SJSA1 (cell line): ENCODE measurements at regions not wholly inside any gene's neighbourhood (a gene's known extent, or its start where the extent isn't known, plus 50 kb on each side); places are given as distances from the start of the nearest gene placed in this dataset.

Experiments used
- DNase-seq, 2 experiments: peaks; one replicate each; pipeline ENCODE4 v3.0.0-alpha.2; 2015 to 2020; ENCODE audit warnings: low spot score in 2 of 2, low read depth in 1 of 2
- H3K27ac ChIP-seq: fragments of 250-450 bp; sonication (Bioruptor Pico); 2 replicates; pipeline ENCODE4 v1.5.1; 2020; ENCODE audit warnings: mild to moderate bottlenecking, moderate library complexity
- H3K27me3 ChIP-seq: fragments of 250-450 bp; sonication (Bioruptor Pico); replicated peaks from 2 replicates; pipeline ENCODE4 v1.5.1; 2020; ENCODE audit warnings: mild to moderate bottlenecking, moderate library complexity
- H3K36me3 ChIP-seq: fragments of 250-450 bp; sonication (Bioruptor Pico); 2 replicates; pipeline ENCODE4 v1.5.1; 2020; ENCODE audit warnings: mild to moderate bottlenecking
- H3K4me1 ChIP-seq: fragments of 250-450 bp; sonication (Bioruptor Pico); replicated peaks from 2 replicates; pipeline ENCODE4 v1.6.1; 2021; ENCODE audit warnings: mild to moderate bottlenecking
- H3K4me3 ChIP-seq: fragments of 250-450 bp; sonication (Bioruptor Pico); 2 replicates; pipeline ENCODE4 v1.5.1; 2020; ENCODE audit warnings: mild to moderate bottlenecking
- H3K9me3 ChIP-seq: fragments of 250-450 bp; sonication (Bioruptor Pico); replicated peaks from 2 replicates; pipeline ENCODE4 v1.5.1; 2020; ENCODE audit warnings: mild to moderate bottlenecking

DNA sequence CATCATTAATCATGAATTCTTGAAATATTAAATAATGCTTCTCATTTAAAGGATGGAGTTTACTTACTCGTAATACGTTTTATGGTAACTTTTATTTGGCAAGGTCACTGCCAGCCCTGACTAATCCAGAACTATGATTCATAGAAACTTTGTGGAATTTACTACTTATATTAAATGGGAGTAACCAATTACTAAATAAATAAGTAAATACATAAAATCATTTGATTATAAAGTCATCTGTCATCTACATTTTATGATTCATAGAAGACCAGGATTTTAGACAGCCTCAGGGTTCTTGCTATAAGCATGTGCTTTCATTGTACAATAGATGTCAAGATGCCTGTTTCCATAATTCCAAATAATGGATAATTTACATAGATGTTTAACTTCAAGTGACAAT lies 611.1 kb downstream of the TBC1D4 start:
- Histone ChIP-seq H3K4me1 (no peaks in the 10 kb centered on the region), H3K4me3 (no peak overlapping the region), H3K27ac (no peak overlapping the region), H3K36me3 (no peaks in the 10 kb centered on the region), H3K9me3 (no peaks in the 10 kb centered on the region), H3K27me3 (no peaks in the 10 kb centered on the region)
- no peak for DNase-seq

DNA sequence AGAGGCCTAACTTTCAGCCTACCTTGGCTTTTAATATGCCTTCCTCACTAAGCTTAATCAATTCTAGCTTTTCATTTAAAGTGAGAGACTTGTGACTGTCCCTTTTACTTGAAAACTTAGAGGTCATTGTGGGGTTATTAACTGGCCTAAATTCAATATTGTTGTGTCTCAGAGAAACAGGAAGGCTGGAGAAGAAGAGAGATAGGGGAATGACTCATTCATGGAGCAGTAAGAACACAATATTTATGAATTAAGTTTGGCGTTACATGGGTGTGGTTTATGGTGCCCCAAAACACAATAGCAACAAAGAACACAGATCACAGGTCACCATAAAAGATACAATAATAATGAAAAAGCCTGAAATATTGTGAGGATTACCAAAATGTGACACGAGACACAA lies 612.1 kb downstream of the TBC1D4 start:
- DNase-seq = no peak
- no peaks in the 10 kb centered on the region for H3K9me3 ChIP-seq
- no peaks in the 10 kb centered on the region for H3K4me1 ChIP-seq
- no peaks in the 10 kb centered on the region for H3K36me3 ChIP-seq
- H3K27me3 ChIP-seq = no peaks in the 10 kb centered on the region
- H3K27ac ChIP-seq = no peak overlapping the region
- no peak overlapping the region for H3K4me3 ChIP-seq

- no peak for DNase-seq
- no peaks in the 10 kb centered on the region for H3K4me1 ChIP-seq
- H3K36me3 ChIP-seq = no peaks in the 10 kb centered on the region
- H3K27me3 ChIP-seq = no peaks in the 10 kb centered on the region
- no peaks in the 10 kb centered on the region for H3K9me3 ChIP-seq
- no peak overlapping the region for H3K27ac ChIP-seq
- no peak overlapping the region for H3K4me3 ChIP-seq
Measured at GRCh38 chr13:74868049-74868448, 613.9 kb downstream of the TBC1D4 start.

DNA sequence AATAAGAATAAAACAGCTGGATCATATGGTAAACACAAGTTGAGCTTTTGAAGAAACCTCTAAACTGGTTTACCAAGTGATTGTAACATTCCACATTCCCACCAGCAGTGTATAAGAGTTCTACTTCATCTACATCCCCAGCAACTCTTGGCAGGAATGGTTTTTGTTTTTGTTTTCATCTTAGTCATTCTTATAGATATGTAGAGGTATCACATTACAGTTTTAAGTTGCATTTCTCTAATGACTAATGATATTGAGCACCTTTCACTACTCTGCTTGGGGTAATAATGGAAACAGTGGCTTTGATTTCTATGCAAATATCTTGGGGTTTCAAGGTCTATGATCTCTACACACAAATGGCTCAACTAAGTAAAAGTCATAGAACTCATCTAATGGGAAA lies 614.5 kb downstream of the TBC1D4 start:
- no peaks in the 10 kb centered on the region for H3K27me3 ChIP-seq
- H3K4me3 ChIP-seq = no peak overlapping the region
- H3K36me3 ChIP-seq = no peaks in the 10 kb centered on the region
- DNase-seq = no peak
- no peaks in the 10 kb centered on the region for H3K4me1 ChIP-seq
- H3K9me3 ChIP-seq = no peaks in the 10 kb centered on the region
- H3K27ac ChIP-seq = no peak overlapping the region

GRCh38 chr13:74866101-74866500 lies 615.9 kb downstream of the TBC1D4 start:
- Histone ChIP-seq H3K27me3 (no peaks in the 10 kb centered on the region), H3K4me3 (no peak overlapping the region), H3K4me1 (no peaks in the 10 kb centered on the region), H3K9me3 (no peaks in the 10 kb centered on the region), H3K27ac (no peak overlapping the region), H3K36me3 (no peaks in the 10 kb centered on the region)
- no peak for DNase-seq

DNA sequence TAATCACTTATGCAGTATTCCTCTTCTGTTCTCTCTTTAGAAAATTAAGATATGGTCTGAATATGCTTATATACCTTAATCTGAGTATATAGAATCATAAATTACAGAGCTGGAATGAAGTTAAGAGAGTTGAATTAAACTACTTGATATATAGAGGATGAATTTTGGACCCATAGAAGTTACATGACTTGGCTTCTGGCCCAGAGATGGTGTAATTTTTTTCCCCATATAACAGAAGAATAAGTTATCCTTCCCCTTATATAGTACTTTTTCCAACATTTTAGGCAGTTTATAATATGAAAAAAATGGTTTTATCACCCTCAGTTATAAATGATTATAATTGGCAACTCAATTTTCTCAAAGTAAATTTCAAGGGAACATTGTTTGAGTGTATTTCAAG lies 616.3 kb downstream of the TBC1D4 start:
- H3K4me3 ChIP-seq = no peak overlapping the region
- DNase-seq = no peak
- H3K27ac ChIP-seq = no peak overlapping the region

GRCh38 chr13:74860789-74861188 lies 621.2 kb downstream of the TBC1D4 start:
- no peak overlapping the region for H3K27ac ChIP-seq
- no peak for DNase-seq
- H3K27me3 ChIP-seq = no peaks in the 10 kb centered on the region
- H3K9me3 ChIP-seq = no peaks in the 10 kb centered on the region
- no peaks in the 10 kb centered on the region for H3K36me3 ChIP-seq
- no peak overlapping the region for H3K4me3 ChIP-seq
- H3K4me1 ChIP-seq = no peaks in the 10 kb centered on the region

More for the DNA sequence above, 616.3 kb downstream of the TBC1D4 start:
- Histone ChIP-seq H3K9me3 (no peaks in the 10 kb centered on the region), H3K27me3 (no peaks in the 10 kb centered on the region), H3K4me1 (no peaks in the 10 kb centered on the region), H3K36me3 (no peaks in the 10 kb centered on the region)

- Histone ChIP-seq H3K27me3 (no peaks in the 10 kb centered on the region), H3K36me3 (no peaks in the 10 kb centered on the region), H3K9me3 (no peaks in the 10 kb centered on the region), H3K27ac (no peak overlapping the region), H3K4me3 (no peak overlapping the region), H3K4me1 (no peaks in the 10 kb centered on the region)
- no peak for DNase-seq
Measured at GRCh38 chr13:74850893-74851292, 631.1 kb downstream of the TBC1D4 start.

DNA sequence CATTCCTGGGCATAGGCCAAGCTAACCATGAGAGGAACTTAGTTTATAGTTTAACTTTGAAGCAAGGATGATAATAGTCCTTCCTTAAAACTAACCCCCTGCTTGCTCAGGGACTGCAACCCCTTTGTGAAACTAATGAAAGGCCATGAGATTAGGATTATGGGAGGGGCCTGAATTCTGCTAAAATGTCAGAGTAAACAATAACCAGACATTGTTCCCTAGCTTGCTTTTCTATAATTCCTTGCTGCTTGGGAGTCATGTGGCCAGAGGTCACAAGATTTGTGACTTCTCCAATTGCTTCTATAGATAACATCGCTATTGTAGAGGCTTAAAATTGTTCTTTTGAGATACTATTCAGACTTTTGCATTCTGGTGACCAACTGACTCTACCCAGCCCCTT lies 634.0 kb downstream of the TBC1D4 start:
- H3K27ac ChIP-seq = no peak overlapping the region
- DNase-seq = no peak
- H3K36me3 ChIP-seq = no peaks in the 10 kb centered on the region
- no peaks in the 10 kb centered on the region for H3K4me1 ChIP-seq
- no peaks in the 10 kb centered on the region for H3K27me3 ChIP-seq
- H3K9me3 ChIP-seq = no peaks in the 10 kb centered on the region
- H3K4me3 ChIP-seq = no peak overlapping the region

GRCh38 chr13:74845806-74846205 lies 636.2 kb downstream of the TBC1D4 start:
- DNase-seq = no peak
- Histone ChIP-seq H3K4me3 (no peak overlapping the region), H3K9me3 (no peaks in the 10 kb centered on the region), H3K36me3 (no peaks in the 10 kb centered on the region), H3K4me1 (no peaks in the 10 kb centered on the region), H3K27me3 (no peaks in the 10 kb centered on the region), H3K27ac (no peak overlapping the region)

DNA sequence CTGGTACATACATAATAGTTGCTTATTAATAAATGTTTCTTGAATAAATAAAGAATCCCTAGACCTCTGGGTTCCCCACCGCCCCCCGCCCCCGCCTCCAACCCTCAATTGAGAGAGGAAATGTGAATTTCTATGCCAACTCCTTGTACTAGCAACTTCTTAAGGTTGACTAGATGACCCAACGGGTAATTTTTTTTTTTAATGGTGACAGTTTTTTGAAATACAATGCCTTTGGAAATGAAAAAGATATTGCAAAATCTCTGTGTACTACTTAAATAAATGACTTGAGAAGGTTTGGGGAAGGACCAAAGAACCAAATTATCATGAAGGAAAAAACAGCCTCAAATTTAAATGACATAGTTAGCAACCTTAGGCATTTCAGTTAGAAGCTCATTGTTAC lies 640.3 kb downstream of the TBC1D4 start:
- no peaks in the 10 kb centered on the region for H3K27me3 ChIP-seq
- H3K36me3 ChIP-seq = no peaks in the 10 kb centered on the region
- no peaks in the 10 kb centered on the region for H3K9me3 ChIP-seq
- H3K4me3 ChIP-seq = no peak overlapping the region
- H3K4me1 ChIP-seq = no peaks in the 10 kb centered on the region
- DNase-seq = no peak
- no peak overlapping the region for H3K27ac ChIP-seq

DNA sequence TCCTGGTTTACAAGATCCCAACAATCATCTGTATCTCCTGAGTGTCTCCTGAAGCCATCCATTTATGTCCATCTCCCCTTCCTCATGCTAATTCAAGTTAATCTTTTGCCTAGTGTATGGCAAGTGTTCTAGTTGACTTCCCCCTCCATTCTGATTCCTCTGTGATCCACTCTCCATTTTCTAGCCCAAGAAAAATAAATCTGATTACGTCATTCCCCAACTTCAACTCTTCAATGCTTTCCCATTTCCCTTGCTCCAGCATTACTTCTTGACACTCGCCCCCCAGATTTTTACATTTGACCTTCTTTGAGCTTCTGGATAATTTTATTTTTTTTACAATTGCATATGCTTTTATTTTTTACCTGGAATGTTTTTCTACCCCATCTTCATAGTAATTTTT lies 640.8 kb downstream of the TBC1D4 start:
- no peak for DNase-seq
- H3K4me3 ChIP-seq = no peak overlapping the region
- no peaks in the 10 kb centered on the region for H3K36me3 ChIP-seq
- H3K27me3 ChIP-seq = no peaks in the 10 kb centered on the region
- H3K4me1 ChIP-seq = no peaks in the 10 kb centered on the region
- H3K27ac ChIP-seq = no peak overlapping the region
- H3K9me3 ChIP-seq = no peaks in the 10 kb centered on the region

DNA sequence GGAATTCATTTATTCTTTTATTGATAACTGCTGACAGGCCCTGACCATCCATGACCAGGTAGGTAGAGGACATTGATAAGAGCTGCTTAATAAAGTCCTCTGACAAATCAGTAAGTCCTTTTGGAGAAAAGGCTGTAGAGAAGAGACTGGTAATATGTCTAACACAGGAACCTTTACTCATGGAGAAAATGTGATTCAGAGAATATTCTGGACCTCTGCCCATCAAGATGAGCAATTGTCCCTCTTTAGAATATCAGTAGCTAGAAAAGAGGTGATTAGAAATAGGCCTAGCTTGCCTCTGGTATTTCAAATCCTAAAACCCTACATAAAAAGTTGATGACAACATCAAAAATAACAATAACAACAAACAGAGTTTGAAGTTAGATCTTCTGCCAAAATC lies 642.3 kb downstream of the TBC1D4 start:
- Histone ChIP-seq H3K4me1 (no peaks in the 10 kb centered on the region), H3K27ac (no peak overlapping the region), H3K27me3 (no peaks in the 10 kb centered on the region), H3K36me3 (no peaks in the 10 kb centered on the region), H3K9me3 (no peaks in the 10 kb centered on the region), H3K4me3 (no peak overlapping the region)
- no peak for DNase-seq

GRCh38 chr13:74838096-74838495 lies 643.9 kb downstream of the TBC1D4 start:
- DNase-seq = no peak
- Histone ChIP-seq H3K9me3 (no peaks in the 10 kb centered on the region), H3K36me3 (no peaks in the 10 kb centered on the region), H3K27ac (no peak overlapping the region), H3K4me1 (no peaks in the 10 kb centered on the region), H3K27me3 (no peaks in the 10 kb centered on the region), H3K4me3 (no peak overlapping the region)

- no peak overlapping the region for H3K27ac ChIP-seq
- H3K4me3 ChIP-seq = no peak overlapping the region
- no peaks in the 10 kb centered on the region for H3K27me3 ChIP-seq
- H3K36me3 ChIP-seq = no peaks in the 10 kb centered on the region
- H3K9me3 ChIP-seq = no peaks in the 10 kb centered on the region
- H3K4me1 ChIP-seq = no peaks in the 10 kb centered on the region
- DNase-seq = no peak
Measured at GRCh38 chr13:74836628-74837027, 645.3 kb downstream of the TBC1D4 start.
